NCI-H1417 (cell line): ENCODE measurements at regions not wholly inside any gene's neighbourhood (a gene's known extent, or its start where the extent isn't known, plus 50 kb on each side); places are given as distances from the start of the nearest gene placed in this dataset.

Experiments used
- DNase-seq, 3 experiments: peaks; one replicate each; lab custom pipeline; 2025; lab: John Stamatoyannopoulos, UW

- no peak for DNase-seq
Measured at GRCh38 chr1:57803586-57803985, 379.7 kb upstream of the DAB1 start.

- no peak for DNase-seq
Measured at GRCh38 chr1:57800376-57800775, 376.5 kb upstream of the DAB1 start.

- DNase-seq: peak in 2 of 3 experiments; percentile 3 to 32
Measured at GRCh38 chr1:57799490-57800115, 375.7 kb upstream of the DAB1 start.

DNA sequence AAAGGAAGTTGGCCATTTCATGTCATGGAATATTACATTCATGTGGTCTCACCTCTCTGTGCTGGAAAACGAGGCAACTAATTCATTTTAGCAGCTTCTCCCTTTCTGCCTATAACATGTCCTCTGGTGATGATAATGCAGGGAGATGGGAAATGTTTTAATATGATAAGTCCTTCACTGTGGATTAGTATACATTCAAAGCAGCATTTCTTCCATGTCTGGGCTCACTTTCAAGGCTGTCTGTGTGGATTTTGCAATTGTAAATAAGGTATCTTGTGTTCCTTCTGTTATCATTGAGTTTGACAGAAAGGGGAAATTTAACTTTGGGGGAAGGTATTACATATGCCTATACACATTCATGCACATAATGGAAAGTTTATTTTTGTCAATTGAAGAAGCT is 374.7 kb upstream of the DAB1 start:
- DNase-seq: no peak

GRCh38 chr1:57797084-57797483 is 373.2 kb upstream of the DAB1 start:
- no peak for DNase-seq

- DNase-seq: no peak
Measured at GRCh38 chr1:57796616-57797015, 372.8 kb upstream of the DAB1 start.

GRCh38 chr1:57795886-57796285 is 372.0 kb upstream of the DAB1 start:
- no peak for DNase-seq

DNA sequence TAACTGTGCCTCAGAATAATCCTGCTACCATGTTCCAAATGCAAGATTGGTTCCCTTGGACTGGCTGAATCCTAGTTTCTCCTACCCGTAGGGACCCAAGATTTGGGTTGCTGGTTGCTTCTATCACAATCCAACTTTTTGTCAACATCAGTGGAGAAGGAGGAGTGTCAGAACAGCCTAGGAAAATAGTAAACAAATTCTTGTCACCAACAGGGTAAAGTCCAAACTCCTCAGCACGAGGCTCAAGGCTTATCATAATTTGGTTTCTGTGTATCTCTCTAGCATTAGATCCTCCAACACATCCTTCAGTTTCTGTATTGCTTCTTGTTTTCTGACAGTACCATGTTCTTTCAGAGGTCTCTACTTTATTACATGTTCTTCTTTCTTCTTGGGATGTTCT is 370.2 kb upstream of the DAB1 start:
- DNase-seq: no peak

DNA sequence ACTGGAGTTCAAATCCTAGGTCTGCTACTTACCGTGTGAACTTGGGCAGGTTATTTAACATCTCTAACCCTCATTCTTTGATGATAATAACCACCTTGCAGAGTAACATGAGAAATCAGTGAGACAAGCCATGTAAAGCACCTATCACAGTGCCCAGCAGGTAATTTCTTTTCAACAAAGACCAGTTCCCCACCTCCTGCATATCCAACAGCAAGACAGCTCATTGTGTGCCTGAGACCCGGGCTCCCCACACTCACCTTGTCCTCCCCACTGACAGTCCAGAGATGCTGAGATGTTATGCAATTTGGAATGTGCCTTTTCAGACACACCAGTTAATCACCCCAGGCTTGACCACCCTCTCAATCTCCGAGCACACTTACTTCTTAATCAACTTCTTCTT is 367.6 kb upstream of the DAB1 start:
- no peak for DNase-seq

DNA sequence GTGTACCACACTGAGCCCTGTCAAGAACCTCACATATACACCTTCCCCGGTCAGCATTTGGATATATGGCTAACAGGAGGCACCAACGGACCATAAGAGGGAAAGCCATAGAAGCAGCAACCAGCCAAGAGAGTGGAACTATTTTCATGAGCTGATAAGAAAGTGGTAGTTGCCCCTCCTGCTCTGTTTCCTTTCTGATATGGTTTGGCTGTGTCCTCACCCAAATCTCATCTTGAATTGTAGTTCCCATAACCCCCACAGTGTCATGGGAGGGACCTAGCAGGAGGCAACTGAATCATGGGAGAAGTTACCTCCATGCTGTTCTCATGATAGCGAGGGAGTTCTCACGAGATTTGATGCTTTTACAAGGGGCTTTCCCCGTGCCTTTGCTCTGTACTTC is 366.1 kb upstream of the DAB1 start:
- DNase-seq: no peak

DNA sequence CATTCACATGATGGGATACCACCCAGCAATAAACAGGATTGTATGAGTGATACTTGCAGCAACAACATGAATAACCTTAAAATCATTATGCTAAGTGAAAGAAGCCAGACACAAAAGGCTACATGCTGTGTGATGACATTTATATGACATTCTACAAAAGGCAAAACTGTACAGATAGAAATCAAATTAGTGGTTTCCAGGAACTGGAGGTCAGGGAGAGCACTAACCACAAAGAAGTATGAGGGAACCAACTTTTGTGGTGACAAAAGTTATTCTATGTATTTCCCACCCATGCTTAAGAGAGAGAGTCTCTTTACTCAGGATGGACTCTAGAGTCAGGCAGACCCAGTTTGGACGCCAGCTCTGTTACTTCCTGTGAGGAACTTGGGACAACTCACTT is 364.5 kb upstream of the DAB1 start:
- no peak for DNase-seq

DNA sequence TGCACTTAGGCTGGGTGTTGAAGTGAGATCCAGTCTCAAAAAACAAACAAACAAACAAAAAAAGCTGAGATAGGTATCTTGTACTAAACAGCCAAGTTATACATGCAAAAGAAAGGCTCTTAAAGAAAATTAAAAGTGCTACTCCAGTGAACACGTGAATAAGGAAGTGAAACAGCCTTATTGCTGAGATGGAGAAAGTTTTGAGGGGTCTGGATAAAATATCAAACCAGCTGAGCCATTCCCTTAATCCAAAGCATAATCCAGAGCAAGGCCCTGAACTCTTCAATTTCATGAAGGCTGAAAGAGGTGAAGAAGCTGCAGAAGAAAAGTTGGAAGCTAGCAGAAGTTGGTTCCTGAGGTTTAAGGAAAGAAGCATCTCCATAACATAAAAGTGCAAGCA is 360.5 kb upstream of the DAB1 start:
- DNase-seq: no peak

GRCh38 chr1:57782357-57782756 is 358.5 kb upstream of the DAB1 start:
- DNase-seq: no peak

- DNase-seq: no peak
Measured at GRCh38 chr1:57772580-57773195, 348.8 kb upstream of the DAB1 start.

- peak in 1 of 3 experiments; percentile 8 for DNase-seq
Measured at GRCh38 chr1:57770772-57771171, 346.9 kb upstream of the DAB1 start.

GRCh38 chr1:57770236-57770635 is 346.4 kb upstream of the DAB1 start:
- DNase-seq: no peak

GRCh38 chr1:57761628-57762027 is 337.8 kb upstream of the DAB1 start:
- no peak for DNase-seq

GRCh38 chr1:57752843-57753242 is 329.0 kb upstream of the DAB1 start:
- no peak for DNase-seq

- peak in 1 of 3 experiments; percentile 95 for DNase-seq
Measured at GRCh38 chr1:57748719-57749118, 324.9 kb upstream of the DAB1 start.

DNA sequence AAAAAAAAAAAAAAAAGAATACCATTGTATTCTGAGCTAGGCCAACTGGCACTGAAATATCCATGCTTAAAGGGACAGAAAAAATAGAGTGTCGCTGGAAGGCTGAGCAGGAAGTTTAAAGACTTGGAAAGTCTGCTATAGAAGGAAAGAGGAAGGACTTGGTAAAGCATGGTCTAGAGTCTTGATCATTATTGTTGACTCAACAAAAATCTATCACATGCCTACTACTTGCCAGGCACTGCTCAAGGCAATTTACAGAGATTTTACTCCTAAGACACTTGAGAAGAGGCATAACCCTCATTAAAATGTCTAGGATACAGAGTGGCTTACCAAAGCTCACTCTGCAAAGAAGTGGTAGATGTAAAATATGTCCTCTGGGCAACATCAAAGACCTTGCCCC is 324.0 kb upstream of the DAB1 start:
- no peak for DNase-seq

- no peak for DNase-seq
Measured at GRCh38 chr1:57741521-57741920, 317.7 kb upstream of the DAB1 start.

DNA sequence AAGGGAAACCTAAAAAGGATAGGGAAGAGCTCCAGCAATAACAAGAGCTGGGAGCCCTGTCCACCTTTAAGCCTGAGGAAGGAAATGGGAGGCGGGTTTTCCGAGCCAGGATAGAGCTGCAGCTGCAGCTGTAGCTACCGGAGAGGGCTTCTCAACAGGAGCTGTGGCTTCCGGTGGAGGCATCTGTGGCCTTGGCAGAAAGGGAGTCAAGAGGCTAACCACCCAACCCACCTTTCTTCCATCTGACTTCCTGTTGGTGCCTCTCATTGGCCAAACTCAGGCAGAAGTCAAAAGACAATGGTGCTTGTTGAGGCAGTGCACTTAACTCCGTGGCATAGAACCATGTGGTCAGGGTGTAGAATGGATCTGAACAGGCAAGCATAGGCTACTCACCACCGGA is 313.1 kb upstream of the DAB1 start:
- no peak for DNase-seq

- DNase-seq: no peak
Measured at GRCh38 chr1:57729181-57729580, 305.3 kb upstream of the DAB1 start.

DNA sequence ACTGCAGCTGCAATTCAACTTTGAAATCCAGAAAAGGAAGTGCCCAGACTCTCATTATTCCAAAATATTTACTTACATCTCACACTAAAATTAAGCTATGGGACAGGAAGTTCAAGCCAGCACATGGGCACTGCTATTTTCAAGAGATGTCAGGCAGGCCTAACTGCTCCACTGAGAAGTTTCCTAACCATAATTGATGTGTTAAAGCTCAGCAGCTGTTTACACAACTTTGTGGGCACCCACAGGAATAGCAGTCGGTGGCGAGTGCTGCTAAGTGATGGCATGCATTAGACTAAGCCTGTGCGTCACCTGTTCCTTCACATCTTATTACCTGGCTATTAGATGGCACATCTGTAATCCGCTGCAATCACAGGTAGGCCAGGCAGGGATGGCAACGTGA is 303.3 kb upstream of the DAB1 start:
- DNase-seq: peak in 2 of 3 experiments; percentile 9 to 34
